NCI-H1105 treated with DMSO at 0.1 percent for 48 hours (cell line): ENCODE measurements at regions not wholly inside any gene's neighbourhood (a gene's known extent, or its start where the extent isn't known, plus 50 kb on each side); places are given as distances from the start of the nearest gene placed in this dataset.

ENCODE experiments used
- DNase-seq: peaks from one replicate; lab custom pipeline; 2025; lab: John Stamatoyannopoulos, UW

- DNase-seq: no peak
These were observed 220.1 kb upstream of the RPL34 start for GRCh38 chr4:108400309-108400708.

- no peak for DNase-seq
These were observed 220.6 kb upstream of the RPL34 start for GRCh38 chr4:108399610-108400265.

DNA sequence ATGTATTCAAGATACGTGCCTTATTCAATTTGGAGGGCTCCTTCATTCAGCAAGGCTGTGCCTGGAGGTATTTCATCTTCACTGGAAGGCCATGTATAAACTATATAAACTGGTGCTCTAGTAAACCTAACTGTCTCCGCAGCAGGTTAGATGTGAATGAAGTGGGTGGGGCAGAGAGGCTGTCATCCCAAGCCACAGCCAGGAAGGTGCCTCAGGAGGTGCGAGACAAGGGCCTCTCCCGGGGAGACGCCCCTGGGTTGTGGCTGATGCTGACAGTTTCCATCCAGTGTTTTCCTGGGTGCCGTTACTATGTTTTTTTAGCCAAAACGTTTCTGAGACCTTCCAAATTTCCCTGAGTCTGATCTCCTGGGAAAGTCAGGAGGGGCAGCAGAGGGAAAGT is 221.5 kb upstream of the RPL34 start:
- DNase-seq: no peak

GRCh38 chr4:108398316-108398715 is 222.1 kb upstream of the RPL34 start:
- no peak for DNase-seq

- DNase-seq: no peak
These were observed 222.5 kb upstream of the RPL34 start for GRCh38 chr4:108397850-108398249.

DNA sequence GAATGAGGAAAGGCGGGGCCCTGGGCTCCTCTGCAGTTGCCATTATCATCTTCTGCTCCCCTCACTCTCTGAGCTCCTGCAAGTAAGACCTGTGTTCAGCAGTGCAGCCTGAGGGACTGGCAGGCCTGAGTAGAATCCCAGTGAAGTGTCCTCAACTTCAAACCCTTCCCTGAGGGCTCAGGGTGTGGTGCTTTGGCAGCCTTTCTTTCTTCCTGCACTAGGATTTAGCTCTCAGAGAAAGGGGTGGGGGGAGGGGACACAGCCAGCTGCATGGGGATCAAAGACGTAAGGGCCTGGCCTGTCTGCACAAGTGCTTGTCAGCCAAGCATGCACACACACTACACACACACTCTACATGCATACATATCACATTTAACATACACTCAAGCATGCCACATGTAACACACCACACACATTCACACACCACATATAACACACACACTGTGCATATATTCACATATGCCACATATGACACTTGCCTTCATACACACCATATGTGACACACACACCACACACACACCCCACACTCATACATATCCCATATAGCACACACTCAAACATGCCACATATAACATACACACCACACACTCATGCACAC is 223.4 kb upstream of the RPL34 start:
- no peak for DNase-seq

- DNase-seq: no peak
These were observed 224.6 kb upstream of the RPL34 start for GRCh38 chr4:108395786-108396185.

DNA sequence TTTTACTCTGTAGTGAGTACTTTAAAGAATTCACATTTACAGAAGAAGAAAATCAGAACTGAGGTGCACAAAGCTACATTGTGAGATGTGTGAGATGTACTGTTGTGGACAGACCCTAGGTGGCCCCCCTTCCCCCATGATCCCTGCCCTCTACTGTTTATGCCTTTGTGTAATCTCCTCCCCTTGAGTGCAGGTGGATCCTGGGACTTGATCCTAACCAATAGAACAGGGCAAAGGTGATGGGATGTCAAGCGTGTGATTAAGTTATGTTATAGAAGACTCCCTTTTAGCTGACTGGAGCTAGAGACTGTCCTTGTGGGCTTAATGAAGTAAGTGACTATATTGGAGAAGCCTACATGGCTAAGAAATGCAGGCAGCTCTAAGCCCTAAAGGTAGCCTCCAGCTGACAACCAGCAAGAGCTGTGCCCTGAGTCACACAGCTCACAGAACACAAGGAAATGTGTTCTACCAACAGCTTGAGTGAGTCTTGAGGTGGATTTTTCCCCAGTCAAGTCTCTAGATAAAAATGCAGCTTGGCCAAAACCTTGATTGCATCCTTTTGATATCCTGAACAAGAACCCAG is 225.2 kb upstream of the LEF1 start:
- DNase-seq: no peak

DNA sequence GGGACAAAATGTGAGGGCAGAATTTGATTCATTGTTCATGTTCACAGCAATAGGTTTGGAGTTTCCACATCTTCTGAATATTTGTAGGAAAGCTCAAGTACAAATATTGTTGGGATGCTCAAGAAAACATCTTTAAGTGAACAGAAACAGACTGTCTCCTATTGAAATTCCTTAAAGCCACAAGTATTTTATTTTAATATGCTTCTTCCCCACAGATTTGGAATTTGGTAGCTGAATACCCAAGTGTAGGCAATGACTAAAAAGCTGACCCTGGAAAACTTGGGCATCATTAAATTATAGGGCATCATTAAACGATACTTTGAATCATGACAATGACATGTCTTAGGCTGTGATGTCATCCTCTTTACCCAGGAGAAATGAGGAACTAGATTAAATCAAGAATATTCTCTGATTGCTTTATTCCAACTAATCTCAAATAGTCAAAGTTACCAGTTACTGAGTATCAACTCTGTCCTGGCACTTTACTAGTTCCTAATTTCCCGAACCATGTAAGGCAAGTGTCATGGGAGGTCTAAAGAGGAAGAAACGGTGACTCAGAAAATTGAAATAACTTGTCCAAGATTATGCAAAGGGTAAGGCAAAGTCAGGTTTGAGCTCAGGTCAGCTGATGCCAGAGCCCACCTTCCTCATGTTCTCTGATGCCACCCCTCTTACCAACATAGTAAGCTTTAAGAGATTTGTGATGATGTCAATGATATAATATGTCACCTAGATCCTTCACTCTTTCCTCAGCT is 223.1 kb upstream of the LEF1 start:
- no peak for DNase-seq

DNA sequence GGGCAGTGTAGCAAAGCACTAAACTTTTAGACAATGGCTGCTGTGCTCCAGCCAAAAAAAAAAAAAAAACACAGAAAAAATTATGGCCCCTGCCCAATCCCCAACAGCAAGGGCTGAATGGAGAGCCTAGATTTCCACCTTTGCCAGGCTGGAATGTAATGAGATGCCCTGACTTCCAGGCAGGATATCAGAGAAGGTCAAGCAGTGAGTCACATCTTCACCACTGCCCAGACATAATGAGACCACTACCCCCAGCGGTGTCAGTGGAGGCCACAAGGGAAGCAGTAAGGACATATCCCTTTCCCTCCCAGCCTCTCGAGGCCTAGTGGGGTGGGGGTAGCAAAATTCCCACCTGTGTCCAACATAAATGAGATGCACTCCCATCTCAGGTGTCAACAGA is 216.3 kb upstream of the LEF1 start:
- no peak for DNase-seq

DNA sequence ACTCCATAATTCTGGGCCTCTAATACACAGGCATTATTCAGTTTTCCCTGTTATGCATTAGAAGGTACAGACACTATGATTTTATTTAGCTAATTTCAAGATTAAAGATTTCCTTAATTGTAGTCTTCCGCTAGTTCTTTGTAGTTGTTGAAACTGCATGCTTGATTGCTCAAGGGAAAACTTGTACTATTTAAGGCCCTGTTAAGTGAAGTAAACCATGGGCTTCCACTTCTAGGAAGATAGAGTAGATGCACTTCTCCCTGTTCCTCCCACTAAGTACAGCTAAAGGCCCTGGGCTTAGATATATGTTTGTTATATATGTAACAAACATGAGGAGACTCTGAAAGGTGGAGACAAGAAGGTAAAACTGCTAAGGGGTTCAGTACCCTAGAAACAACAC is 215.8 kb upstream of the LEF1 start:
- DNase-seq: no peak

- DNase-seq: no peak
These were observed 214.4 kb upstream of the LEF1 start for GRCh38 chr4:108383157-108383556.

- DNase-seq: no peak
These were observed 214.0 kb upstream of the LEF1 start for GRCh38 chr4:108382751-108383150.

DNA sequence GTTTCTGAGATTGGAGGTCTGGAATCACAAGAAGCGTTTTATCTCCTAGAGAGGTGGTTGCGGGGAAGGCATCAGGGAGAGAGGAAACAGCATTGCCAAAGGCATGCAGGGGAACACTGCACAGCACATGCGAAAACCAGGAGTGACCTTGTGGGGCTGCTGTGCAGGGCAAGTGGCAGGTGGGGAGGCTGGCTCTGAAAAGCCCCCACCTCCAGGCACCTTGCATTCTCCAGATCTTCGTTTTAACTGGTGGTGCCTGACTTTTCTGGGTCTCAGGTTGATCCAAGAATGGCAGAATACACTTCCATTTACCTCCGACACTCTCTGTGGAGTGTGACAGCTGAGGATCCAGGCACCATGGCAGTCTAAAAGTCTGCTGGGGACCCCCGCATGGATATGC is 209.4 kb upstream of the LEF1 start:
- no peak for DNase-seq

DNA sequence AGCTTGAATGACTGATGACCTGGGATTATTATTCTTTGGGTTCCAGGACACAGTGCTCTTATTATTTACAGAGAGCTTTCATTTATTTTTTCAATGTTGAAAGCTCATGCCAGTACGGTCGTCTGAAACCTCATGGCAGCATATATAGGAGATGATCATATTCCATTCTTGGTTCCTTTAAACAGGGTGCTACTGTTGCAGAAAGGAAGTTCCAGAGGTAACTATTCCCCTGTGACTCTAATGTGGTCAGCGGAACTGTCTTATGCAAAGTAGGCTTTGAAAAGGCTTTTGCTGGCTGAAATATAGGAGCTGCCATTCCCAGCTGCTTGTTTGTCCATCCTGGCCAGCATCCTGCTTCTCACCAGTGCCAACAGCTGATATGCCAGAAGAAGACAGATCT is 208.3 kb upstream of the LEF1 start:
- no peak for DNase-seq

DNA sequence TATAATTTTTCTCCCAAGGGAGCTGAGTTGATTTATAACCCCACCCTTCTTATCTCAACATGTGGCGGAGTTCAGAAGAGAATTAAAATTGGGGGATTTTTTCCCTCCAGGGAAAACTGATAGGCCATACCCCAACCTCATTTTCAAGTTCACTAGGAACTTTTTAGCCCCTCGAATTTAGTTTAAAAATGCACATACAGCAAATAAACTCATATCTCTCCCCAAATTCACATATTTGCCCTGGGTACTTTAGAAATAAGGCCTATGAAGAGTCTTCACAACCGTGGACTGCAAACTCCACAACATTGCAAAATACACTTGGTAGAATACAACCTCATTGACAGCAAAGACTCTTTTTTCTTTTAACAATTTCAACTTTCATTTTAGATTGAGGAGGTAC is 206.7 kb upstream of the LEF1 start:
- no peak for DNase-seq

- no peak for DNase-seq
These were observed 203.9 kb upstream of the LEF1 start for GRCh38 chr4:108372681-108373080.

GRCh38 chr4:108371282-108371681 is 202.6 kb upstream of the LEF1 start:
- no peak for DNase-seq

DNA sequence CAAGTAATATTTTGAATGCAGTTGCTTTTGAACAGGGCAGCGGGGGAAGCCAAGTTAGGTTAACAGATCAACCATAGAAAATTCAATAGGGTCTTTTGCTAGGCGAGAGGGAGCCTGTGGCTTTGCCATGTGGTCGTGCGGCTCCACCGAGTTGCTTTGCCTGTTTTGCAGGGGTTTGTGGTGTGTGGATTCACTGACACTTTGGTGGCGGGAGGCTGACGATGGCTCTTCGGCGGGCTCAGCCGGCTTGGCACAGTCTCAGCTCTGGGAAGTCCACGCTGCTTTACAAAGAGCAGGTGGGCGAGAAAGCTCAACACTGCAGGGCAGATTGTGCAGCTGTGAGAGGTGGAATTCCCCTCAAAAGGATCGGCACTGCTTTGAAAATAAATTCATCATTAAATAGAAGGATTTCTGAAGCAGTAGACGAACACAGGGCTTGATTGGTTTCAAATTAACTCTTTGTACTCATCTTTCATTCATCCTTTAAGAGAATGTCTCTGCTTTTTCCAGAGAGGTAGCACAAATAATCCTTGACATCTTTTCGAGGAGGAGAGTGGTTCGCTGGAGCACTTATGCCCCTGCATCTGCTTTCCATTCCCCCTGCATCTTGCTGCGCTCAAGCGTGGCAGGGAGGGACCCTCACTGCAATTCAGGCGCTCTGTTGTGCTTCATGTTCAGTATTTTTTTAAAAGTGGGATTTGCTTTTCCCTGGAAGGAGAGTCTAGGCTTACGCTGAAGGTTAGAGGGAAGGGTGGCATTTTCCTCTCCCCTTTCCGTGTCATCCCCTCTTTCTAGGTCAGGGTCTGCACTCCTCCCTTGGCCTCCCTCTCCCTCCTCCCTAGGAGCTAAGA is 201.8 kb upstream of the LEF1 start:
- peak; percentile 50 for DNase-seq

GRCh38 chr4:108369035-108369655 is 200.4 kb upstream of the LEF1 start:
- no peak for DNase-seq

- no peak for DNase-seq
These were observed 199.0 kb upstream of the LEF1 start for GRCh38 chr4:108367751-108368150.

DNA sequence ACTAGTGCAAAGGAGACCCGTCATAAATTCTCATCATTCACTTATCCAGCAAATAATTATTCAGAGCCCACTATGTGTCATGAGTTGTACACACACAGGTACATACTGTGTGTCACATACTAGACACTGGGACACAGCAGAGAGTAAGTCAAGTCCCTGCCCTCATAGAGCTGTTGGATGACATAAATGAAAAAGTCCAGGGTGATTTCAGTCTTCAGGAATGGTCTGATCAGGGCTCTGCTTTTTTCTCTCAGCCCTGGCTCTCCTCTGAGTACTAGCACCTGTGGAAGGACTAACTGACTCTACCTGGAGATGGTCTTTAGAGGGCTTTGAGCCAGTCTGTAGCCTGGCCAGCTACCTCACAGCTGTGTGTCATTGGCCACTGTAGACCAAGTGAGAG is 198.0 kb upstream of the LEF1 start:
- no peak for DNase-seq
